ENCODE measurements at regions not wholly inside any gene's neighbourhood (a gene's known extent, or its start where the extent isn't known, plus 50 kb on each side); places are given as distances from the start of the nearest gene placed in this dataset.

DNA sequence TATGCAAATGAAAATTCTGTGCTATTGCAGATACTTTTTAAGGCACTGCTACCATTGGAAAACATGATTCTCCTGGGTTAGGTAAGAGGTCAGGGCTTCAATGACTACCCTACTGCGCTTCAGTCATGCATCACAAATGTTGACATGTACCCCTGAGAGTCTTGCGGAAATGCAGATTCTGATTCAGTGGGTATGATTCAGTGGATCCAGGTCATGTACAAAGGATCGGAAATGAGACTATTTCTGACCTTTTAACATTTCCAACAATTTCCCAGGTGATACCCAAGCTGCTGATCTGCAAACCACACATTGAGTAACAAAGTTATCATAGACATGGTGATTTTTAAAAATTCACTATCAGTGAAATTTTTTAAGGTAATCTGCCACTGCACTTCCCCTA lies 62.6 kb downstream of the DDX53 start:
- Histone ChIP-seq H3K4me3 (ENCODE audit: low read depth in 2 of 2, low read length in 1 of 2) (no peak overlapping the region), H3K36me3 (replicated peaks in 1 of 2; ENCODE audit: control insufficient read depth in 1 of 2, insufficient read depth in 2 of 2, low read length in 1 of 2) (no peaks in the 10 kb centered on the region), H4K20me1 (ENCODE audit: insufficient read depth) (no peaks in the 10 kb centered on the region), H3K4me2 (no peak overlapping the region), H3K9me2 (peaks cover 3% of the 10 kb centered on the region; the same call in 1 of the 2 replicates), H3K27me3 (ENCODE audit: insufficient read depth) (no peaks in the 10 kb centered on the region), H3K9me3 (no peaks in the 10 kb centered on the region), H3K4me1 (ENCODE audit: control insufficient read depth in 1 of 2, insufficient read depth in 2 of 2, low read depth in 1 of 2, low read length in 1 of 2) (no peaks in the 10 kb centered on the region), H3K79me2 (ENCODE audit: insufficient read depth) (no peaks in the 10 kb centered on the region), H3F3A (replicated peaks; ENCODE audit: insufficient read depth) (no peaks in the 10 kb centered on the region), H3K27ac (ENCODE audit: low read depth in 2 of 2, low read length in 1 of 2) (no peak overlapping the region), H3K9ac (no peak overlapping the region), H2AFZ (ENCODE audit: low read depth) (no peak overlapping the region)
- ChIA-PET POLR2A (no interaction called here), CTCF (no interaction called here)
- no peak for TF ChIP-seq PBX3 (IDR thresholded peaks at IDR 0.05)
- TF ChIP-seq MEF2A (IDR thresholded peaks at IDR 0.05; ENCODE audit: borderline replicate concordance, low read depth): no peak
- TF ChIP-seq POLR2AphosphoS5 (IDR thresholded peaks at IDR 0.05; ENCODE audit: low read depth, low read length): no peak
- no peak for TF ChIP-seq EP300 (IDR thresholded peaks at IDR 0.05; ENCODE audit: borderline replicate concordance in 1 of 2, low read depth in 1 of 2, low read length in 1 of 2)
- TF ChIP-seq FOXM1 (IDR thresholded peaks at IDR 0.05; ENCODE audit: low read depth): no peak
- no peak for TF ChIP-seq MXI1 (IDR thresholded peaks at IDR 0.05; ENCODE audit: low read depth, low read length)
- TF ChIP-seq EZH2phosphoT487 (IDR thresholded peaks at IDR 0.05; ENCODE audit: borderline replicate concordance, low read depth): no peak
- TF ChIP-seq RCOR1 (IDR thresholded peaks at IDR 0.05; ENCODE audit: low read length): no peak
- TF ChIP-seq RXRA (IDR thresholded peaks at IDR 0.05; ENCODE audit: borderline replicate concordance, low read depth): no peak
- no peak for TF ChIP-seq CTCF (IDR thresholded peaks at IDR 0.05)
- TF ChIP-seq SMC3 (IDR thresholded peaks at IDR 0.05; ENCODE audit: low read depth, low read length): no peak
- TF ChIP-seq, protein P1, sequence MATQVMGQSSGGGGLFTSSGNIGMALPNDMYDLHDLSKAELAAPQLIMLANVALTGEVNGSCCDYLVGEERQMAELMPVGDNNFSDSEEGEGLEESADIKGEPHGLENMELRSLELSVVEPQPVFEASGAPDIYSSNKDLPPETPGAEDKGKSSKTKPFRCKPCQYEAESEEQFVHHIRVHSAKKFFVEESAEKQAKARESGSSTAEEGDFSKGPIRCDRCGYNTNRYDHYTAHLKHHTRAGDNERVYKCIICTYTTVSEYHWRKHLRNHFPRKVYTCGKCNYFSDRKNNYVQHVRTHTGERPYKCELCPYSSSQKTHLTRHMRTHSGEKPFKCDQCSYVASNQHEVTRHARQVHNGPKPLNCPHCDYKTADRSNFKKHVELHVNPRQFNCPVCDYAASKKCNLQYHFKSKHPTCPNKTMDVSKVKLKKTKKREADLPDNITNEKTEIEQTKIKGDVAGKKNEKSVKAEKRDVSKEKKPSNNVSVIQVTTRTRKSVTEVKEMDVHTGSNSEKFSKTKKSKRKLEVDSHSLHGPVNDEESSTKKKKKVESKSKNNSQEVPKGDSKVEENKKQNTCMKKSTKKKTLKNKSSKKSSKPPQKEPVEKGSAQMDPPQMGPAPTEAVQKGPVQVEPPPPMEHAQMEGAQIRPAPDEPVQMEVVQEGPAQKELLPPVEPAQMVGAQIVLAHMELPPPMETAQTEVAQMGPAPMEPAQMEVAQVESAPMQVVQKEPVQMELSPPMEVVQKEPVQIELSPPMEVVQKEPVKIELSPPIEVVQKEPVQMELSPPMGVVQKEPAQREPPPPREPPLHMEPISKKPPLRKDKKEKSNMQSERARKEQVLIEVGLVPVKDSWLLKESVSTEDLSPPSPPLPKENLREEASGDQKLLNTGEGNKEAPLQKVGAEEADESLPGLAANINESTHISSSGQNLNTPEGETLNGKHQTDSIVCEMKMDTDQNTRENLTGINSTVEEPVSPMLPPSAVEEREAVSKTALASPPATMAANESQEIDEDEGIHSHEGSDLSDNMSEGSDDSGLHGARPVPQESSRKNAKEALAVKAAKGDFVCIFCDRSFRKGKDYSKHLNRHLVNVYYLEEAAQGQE (IDR thresholded peaks at IDR 0.05; ENCODE audit: low read depth, low read length): no peak
- no peak for TF ChIP-seq GABPA (IDR thresholded peaks at IDR 0.05; ENCODE audit: low read depth)
- TF ChIP-seq CHD2 (IDR thresholded peaks at IDR 0.05; ENCODE audit: low read length, partially characterized antibody): no peak
- TF ChIP-seq SIN3A (IDR thresholded peaks at IDR 0.05; ENCODE audit: borderline replicate concordance, low read depth, low read length): no peak
- no peak for TF ChIP-seq GATA2 (CRISPR knock-in tag; IDR thresholded peaks at IDR 0.05)
- TF ChIP-seq USF1 (IDR thresholded peaks at IDR 0.05; ENCODE audit: borderline replicate concordance, low read depth): no peak
- no peak for TF ChIP-seq YY1 (IDR thresholded peaks at IDR 0.05; ENCODE audit: low read depth)
- TF ChIP-seq, protein P2, sequence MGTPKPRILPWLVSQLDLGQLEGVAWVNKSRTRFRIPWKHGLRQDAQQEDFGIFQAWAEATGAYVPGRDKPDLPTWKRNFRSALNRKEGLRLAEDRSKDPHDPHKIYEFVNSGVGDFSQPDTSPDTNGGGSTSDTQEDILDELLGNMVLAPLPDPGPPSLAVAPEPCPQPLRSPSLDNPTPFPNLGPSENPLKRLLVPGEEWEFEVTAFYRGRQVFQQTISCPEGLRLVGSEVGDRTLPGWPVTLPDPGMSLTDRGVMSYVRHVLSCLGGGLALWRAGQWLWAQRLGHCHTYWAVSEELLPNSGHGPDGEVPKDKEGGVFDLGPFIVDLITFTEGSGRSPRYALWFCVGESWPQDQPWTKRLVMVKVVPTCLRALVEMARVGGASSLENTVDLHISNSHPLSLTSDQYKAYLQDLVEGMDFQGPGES (IDR thresholded peaks at IDR 0.05; ENCODE audit: low read depth, low read length): no peak
- no peak for TF ChIP-seq FOSL2 (IDR thresholded peaks at IDR 0.05; ENCODE audit: borderline replicate concordance, low read depth)
- DNase-seq: no peak
- 30% methylated on average over 3 of the region's 3 CpGs for WGBS (ENCODE audit: low lambda C conversion rate)
